IPS-15b (cell line): ENCODE measurements at regions not wholly inside any gene's neighbourhood (a gene's known extent, or its start where the extent isn't known, plus 50 kb on each side); places are given as distances from the start of the nearest gene placed in this dataset.

ENCODE experiments used
- H3K27me3 ChIP-seq: one replicate; pipeline ENCODE4 v1.6.1; 2013; ENCODE audit warnings: low read length; ENCODE audit not compliant: control insufficient read depth, insufficient read depth
- H3K36me3 ChIP-seq: one replicate; pipeline ENCODE4 v1.6.1; 2013; ENCODE audit warnings: low read length; ENCODE audit not compliant: control insufficient read depth, insufficient read depth
- H3K4me1 ChIP-seq: one replicate; pipeline ENCODE4 v1.6.1; 2013; ENCODE audit warnings: mild to moderate bottlenecking, low read length; ENCODE audit not compliant: control insufficient read depth, insufficient read depth
- H3K4me3 ChIP-seq: one replicate; pipeline ENCODE4 v1.5.1; 2013; ENCODE audit warnings: low read depth, low read length
- H3K9ac ChIP-seq: one replicate; pipeline ENCODE4 v1.6.1; 2013; ENCODE audit warnings: low read depth, mild to moderate bottlenecking, low read length
- H3K9me3 ChIP-seq: one replicate; pipeline ENCODE4 v1.6.1; 2013; ENCODE audit warnings: mild to moderate bottlenecking, low read length; ENCODE audit not compliant: control insufficient read depth, insufficient read depth

DNA sequence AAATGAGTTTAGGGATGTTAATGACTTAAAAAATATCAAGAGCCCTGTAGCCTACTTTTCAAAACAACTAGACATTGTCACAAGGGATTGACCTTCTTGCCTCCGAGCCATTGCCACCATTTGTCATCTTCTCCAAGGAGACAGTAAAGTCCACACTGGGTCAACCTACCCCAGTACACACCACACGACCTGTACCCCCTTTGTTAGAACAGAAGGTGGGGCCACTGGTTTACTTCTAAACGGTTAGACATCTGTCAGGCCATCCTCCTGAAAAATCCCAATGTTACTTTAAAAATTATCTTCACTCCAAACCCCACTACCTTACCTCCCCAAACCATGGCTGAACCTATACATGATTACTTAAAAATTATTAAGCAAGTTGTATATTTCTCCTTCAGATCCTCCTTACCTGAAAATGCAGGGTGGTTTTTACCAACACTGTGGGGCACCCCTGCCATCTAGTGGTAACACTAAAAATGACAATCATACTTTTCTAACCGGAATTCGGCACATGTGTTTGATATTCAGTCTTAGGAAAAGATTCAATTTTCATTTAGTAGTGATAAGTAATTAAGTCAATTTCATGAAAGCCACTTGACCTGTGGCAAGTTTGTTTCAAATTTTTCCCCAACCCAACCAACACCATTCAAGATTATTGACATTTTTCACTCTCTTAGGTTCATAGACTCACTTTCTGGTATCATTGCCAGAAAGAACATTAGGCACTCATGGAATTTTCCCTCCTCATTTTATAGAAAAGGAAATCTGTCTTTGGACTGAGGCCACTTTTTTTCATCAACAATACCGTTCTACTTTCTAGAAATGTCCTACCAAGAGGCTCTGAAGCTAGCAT lies 265.3 kb upstream of the PKDCC start:
- Histone ChIP-seq H3K36me3 (no peaks in the 10 kb centered on the region), H3K27me3 (no peaks in the 10 kb centered on the region), H3K9me3 (no peaks in the 10 kb centered on the region), H3K4me3 (no peak overlapping the region), H3K4me1 (peaks cover 8% of the 10 kb centered on the region), H3K9ac (no peak overlapping the region)

DNA sequence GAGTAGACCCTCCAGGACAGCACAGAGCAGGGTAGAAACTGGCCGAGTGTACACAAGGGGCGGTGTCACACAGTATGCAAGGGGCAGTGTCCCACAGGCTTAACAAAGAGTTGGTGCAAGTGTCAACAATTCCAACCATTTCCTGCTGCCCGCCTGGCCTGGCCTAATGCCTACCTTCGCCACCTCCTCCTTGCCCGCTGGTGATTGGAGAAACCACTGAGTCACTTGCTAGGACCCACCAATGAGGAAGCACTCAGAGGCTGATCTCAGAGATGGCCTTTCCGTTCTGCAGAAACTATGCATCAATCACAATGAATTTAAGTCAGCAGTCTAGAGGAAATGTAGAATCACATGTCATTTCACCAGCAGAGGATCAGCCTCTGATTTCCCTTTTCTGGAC lies 263.3 kb upstream of the PKDCC start:
- H3K4me3 ChIP-seq, result no peak overlapping the region
- no peak overlapping the region for H3K9ac ChIP-seq
- H3K36me3 ChIP-seq, result no peaks in the 10 kb centered on the region
- H3K4me1 ChIP-seq, result peaks cover 4% of the 10 kb centered on the region
- no peaks in the 10 kb centered on the region for H3K27me3 ChIP-seq
- H3K9me3 ChIP-seq, result no peaks in the 10 kb centered on the region

GRCh38 chr2:41785251-41786022 lies 262.4 kb upstream of the PKDCC start:
- Histone ChIP-seq H3K9ac (no peak overlapping the region), H3K27me3 (no peaks in the 10 kb centered on the region), H3K36me3 (no peaks in the 10 kb centered on the region), H3K4me3 (no peak overlapping the region), H3K4me1 (no peaks in the 10 kb centered on the region), H3K9me3 (no peaks in the 10 kb centered on the region)

DNA sequence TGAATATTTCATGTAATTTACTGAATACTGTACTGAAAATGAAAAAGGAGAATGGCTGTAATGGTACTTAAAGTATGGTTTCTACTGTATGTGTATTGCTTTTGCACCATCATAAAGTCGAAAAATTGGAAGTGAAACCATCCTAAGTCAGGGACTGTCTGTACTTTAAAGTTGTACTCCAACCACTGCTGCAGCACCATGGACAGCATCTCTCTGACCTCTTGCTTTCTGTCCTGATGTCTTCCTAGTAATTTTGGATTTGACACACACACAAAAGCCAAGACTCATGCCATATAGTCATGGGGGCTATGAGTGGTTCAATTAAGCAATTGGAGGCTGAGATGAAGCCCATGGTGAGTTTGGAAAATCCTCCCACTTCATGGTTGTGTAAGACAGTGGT lies 256.3 kb upstream of the PKDCC start:
- Histone ChIP-seq H3K9ac (no peak overlapping the region), H3K27me3 (no peaks in the 10 kb centered on the region), H3K9me3 (no peaks in the 10 kb centered on the region), H3K36me3 (no peaks in the 10 kb centered on the region), H3K4me3 (no peak overlapping the region), H3K4me1 (no peaks in the 10 kb centered on the region)

- no peaks in the 10 kb centered on the region for H3K4me1 ChIP-seq
- H3K36me3 ChIP-seq, result no peaks in the 10 kb centered on the region
- no peak overlapping the region for H3K4me3 ChIP-seq
- no peaks in the 10 kb centered on the region for H3K9me3 ChIP-seq
- no peaks in the 10 kb centered on the region for H3K27me3 ChIP-seq
- no peak overlapping the region for H3K9ac ChIP-seq
Measured at GRCh38 chr2:41803361-41803760, 244.5 kb upstream of the PKDCC start.

DNA sequence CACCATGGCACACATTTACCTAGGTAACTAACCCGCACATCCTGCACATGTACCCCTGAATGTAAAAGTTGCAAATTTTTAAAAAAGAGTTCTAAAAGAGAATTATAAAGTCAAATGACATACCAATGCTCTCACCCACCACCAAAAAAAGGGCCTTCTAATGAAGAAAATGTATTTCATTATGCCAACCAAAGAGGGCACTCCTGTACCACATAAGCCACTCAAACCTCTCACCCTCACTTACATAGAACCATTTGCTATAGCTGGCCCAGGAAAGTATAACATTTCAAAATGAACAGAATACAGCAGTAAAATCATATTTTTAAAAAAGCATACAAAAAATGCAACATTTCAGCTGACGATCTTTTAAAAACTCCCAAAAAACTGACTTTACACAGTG lies 241.5 kb upstream of the PKDCC start:
- Histone ChIP-seq H3K9ac (no peak overlapping the region), H3K4me3 (no peak overlapping the region), H3K27me3 (no peaks in the 10 kb centered on the region), H3K36me3 (no peaks in the 10 kb centered on the region), H3K4me1 (no peaks in the 10 kb centered on the region), H3K9me3 (no peaks in the 10 kb centered on the region)

DNA sequence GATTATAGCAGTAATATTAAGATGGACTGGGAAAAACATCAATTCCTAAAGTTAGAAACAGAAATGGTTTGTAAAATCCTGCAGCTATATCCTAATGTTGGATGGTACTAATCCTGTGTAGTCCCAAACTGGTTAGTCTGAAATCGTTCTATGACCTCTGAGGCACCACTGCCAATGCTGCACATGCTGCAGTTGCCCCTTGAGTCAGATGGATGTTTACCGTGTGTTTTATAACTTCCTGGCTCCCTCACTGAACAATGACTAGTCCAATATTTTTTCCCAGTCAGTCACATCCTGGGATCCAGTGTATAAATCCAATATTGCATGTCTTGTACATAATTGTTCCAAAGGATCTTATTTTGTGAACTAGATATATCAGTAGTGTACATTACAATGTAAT lies 226.7 kb upstream of the PKDCC start:
- Histone ChIP-seq H3K4me3 (no peak overlapping the region), H3K4me1 (no peaks in the 10 kb centered on the region), H3K27me3 (no peaks in the 10 kb centered on the region), H3K9ac (no peak overlapping the region), H3K9me3 (no peaks in the 10 kb centered on the region), H3K36me3 (no peaks in the 10 kb centered on the region)

- no peaks in the 10 kb centered on the region for H3K36me3 ChIP-seq
- H3K9ac ChIP-seq, result no peak overlapping the region
- no peak overlapping the region for H3K4me3 ChIP-seq
- no peaks in the 10 kb centered on the region for H3K9me3 ChIP-seq
- no peaks in the 10 kb centered on the region for H3K27me3 ChIP-seq
- H3K4me1 ChIP-seq, result no peaks in the 10 kb centered on the region
Measured at GRCh38 chr2:41826921-41827320, 220.9 kb upstream of the PKDCC start.

DNA sequence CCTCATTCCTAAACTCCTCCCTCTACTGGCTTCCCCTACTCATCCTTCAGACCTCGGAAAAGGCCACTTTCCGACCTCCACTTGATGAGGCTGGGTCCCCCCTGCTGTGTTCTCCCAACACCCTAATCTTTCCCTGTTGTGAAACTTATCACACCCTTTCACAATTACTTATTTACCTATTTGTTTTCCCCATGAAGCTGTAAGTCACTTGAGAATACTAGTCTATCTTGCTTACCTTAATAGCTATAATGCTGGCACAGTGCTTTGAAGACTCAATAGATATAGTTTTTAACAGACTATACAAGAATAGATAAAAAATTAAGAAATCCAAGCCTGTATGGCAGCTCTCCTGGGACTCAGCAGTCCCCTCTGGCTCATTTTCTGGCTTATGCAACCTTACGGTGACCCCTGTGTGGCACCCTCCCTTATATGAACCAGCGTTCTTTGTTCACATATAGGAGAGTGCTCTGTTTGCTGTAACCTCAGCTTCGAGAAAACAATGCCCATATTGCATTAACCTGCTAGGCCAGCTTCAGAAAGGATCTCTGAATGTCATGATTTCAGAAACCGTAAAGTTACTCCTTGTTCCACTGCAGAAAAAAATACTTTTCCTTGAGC lies 220.4 kb upstream of the PKDCC start:
- no peaks in the 10 kb centered on the region for H3K36me3 ChIP-seq
- no peaks in the 10 kb centered on the region for H3K27me3 ChIP-seq
- no peak overlapping the region for H3K9ac ChIP-seq
- H3K9me3 ChIP-seq, result no peaks in the 10 kb centered on the region
- H3K4me3 ChIP-seq, result no peak overlapping the region
- no peaks in the 10 kb centered on the region for H3K4me1 ChIP-seq

- H3K4me3 ChIP-seq, result no peak overlapping the region
- no peaks in the 10 kb centered on the region for H3K27me3 ChIP-seq
- H3K36me3 ChIP-seq, result no peaks in the 10 kb centered on the region
- no peaks in the 10 kb centered on the region for H3K4me1 ChIP-seq
- no peaks in the 10 kb centered on the region for H3K9me3 ChIP-seq
- no peak overlapping the region for H3K9ac ChIP-seq
Measured at GRCh38 chr2:41828052-41828643, 219.7 kb upstream of the PKDCC start.

- H3K4me1 ChIP-seq, result no peaks in the 10 kb centered on the region
- H3K9ac ChIP-seq, result no peak overlapping the region
- peaks cover 2% of the 10 kb centered on the region for H3K27me3 ChIP-seq
- no peaks in the 10 kb centered on the region for H3K36me3 ChIP-seq
- H3K4me3 ChIP-seq, result no peak overlapping the region
- H3K9me3 ChIP-seq, result no peaks in the 10 kb centered on the region
Measured at GRCh38 chr2:41829052-41829451, 218.8 kb upstream of the PKDCC start.
